ENCODE measurements at regions not wholly inside any gene's neighbourhood (a gene's known extent, or its start where the extent isn't known, plus 50 kb on each side); places are given as distances from the start of the nearest gene placed in this dataset.

GRCh38 chr15:92848852-92849598, 51.1 kb upstream of the CHD2 start:
- TF ChIP-seq CTCF (IDR thresholded peaks at IDR 0.05; ENCODE audit: insufficient read depth, low read length, poor library complexity, severe bottlenecking), result no peak
- TF ChIP-seq EZH2phosphoT487 (conservative IDR thresholded peaks at IDR 0.05; ENCODE audit: low read length), result no peak

All from SU-DHL-6 (cell line).